ENCODE measurements at regions not wholly inside any gene's neighbourhood (a gene's known extent, or its start where the extent isn't known, plus 50 kb on each side); places are given as distances from the start of the nearest gene placed in this dataset.
"Not testable (repeated sequence)": the region's sequence is repeated elsewhere in the genome, so short reads cannot be mapped to it uniquely, and the experiment has no call there.

DNA sequence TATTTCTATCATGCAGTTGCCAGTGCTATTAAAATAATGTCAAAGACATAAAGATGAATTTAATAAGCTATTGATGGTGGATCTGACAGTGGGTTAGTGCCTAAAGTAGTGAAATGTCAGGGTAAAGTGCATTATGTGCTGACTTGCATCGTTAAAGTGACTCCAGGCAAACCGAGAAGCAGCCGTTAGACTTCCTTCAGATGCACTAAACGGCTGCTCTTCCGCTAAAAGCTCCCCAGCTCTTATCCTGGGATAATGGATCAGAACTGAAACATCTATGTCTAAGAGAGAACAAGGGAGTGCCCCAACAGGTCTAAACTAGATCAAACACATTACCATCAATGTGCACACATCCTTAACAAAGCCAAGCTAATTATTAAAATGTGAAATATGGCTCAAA, 468.2 kb downstream of the NTRK2 start:
- DNase-seq, result no peak

DNA sequence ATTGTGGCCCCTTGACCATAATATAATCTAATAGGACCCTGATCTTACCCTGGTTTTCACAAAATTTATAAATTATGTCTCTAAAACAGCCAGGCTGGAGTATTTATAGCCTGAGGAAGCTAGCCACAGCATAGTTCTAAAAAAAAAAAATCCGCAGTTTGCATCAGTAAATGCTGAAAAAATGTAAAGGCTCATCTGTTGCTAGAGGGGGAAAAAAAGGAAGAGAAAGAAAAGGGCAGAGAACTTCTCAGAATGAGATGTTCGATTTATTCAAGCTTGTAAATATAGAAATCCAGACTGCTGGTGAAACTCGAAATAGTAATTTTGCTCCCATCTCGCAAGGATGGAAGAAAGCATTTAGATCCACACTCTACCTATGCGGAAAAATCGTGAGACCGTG, 467.5 kb downstream of the NTRK2 start:
- no peak for DNase-seq

- DNase-seq, result no peak
Observed at GRCh38 chr9:85136507-85136906, 467.0 kb downstream of the NTRK2 start.

DNA sequence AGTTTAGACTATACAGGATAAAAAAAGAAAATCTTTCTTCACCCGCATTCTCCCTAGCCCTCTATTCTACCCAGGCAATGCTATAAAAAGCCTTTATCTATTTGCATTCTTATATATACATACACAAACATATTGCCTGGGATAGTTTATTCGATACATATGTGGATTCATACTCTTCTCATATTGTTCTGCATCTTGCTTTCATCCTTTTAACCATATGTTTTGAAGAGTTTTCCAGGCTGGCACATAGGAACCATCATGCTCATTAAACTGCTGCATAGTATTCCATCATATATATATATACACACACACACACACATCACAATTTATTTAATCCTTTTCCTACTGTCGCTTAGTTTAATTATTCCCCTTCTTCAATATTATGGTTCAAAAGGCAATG, 461.2 kb downstream of the NTRK2 start:
- DNase-seq, result no peak

- no peak for DNase-seq
Observed at GRCh38 chr9:85130260-85130659, 460.7 kb downstream of the NTRK2 start.

DNA sequence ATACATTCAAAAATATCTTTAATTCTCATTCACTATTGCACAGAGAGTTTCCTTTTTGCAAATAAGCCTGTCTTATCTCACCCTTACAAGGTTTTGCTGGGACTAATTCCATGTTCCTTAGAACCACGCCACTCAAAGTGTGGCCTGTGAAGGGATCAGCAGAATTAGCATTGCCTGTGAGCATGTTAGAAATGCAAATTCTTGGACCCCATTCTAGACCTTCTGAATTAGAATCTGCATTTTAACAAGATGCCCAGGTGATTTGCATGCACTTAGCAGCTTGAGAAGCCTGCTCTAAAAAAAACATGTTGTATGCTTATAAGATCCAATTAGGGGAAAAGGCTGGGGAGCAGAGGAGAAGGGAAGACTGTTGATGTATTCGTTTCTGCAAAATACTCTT, 460.0 kb downstream of the NTRK2 start:
- no peak for DNase-seq

DNA sequence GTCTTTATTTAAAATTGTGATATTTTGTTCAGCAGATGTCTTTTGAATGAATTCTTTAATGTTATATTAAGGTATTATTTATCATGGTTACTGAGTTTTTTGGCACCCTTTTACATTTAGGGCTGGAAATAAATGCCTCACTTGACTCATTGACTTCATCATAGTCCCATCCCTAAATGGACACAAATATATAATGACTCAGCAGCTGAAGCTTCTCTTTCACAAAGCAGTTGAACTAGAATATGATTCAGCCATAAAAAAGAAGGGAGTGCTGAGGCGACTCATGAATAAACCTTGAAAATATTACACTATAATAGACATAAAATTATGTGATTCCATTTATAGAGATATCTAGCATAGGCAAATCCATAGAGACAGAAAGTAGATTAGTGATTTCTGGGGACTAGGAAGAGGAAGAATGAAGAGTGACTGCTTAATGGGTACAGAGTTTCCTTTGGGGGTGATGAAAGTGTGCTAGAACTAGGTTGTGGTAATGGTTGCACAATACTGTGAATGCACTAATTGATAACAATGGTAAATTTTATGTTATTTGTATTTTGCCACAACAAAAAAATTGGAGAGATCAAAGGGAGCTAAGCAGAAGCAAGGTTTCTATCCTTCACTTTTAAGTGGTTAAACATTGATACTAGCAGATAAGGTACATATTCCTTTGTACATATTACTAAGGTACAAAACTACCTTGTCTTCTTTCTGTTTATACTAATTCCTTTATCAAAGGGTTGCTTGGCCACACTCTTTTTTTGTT, 449.6 kb downstream of the NTRK2 start:
- DNase-seq, result no peak

GRCh38 chr9:85117831-85118230, 448.3 kb downstream of the NTRK2 start:
- DNase-seq, result no peak

DNA sequence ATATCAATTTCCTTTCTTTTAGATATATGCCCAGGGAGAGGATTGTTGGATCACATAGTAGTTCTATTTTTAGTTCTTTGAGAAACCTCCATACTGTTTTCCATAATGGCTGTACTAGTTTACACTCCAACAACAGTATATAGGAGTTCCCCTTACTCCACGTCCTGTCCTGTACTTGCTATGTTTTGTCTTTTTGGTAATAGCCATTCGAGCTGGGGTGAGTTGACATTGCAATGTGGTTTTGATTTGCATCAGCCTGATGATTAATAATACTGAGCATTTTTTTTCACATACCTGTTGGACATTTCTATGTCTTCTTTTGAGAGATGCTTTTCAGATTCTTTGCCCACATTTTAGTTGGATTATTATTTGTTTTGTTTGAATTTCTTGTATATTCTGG, 445.9 kb downstream of the NTRK2 start:
- no peak for DNase-seq

DNA sequence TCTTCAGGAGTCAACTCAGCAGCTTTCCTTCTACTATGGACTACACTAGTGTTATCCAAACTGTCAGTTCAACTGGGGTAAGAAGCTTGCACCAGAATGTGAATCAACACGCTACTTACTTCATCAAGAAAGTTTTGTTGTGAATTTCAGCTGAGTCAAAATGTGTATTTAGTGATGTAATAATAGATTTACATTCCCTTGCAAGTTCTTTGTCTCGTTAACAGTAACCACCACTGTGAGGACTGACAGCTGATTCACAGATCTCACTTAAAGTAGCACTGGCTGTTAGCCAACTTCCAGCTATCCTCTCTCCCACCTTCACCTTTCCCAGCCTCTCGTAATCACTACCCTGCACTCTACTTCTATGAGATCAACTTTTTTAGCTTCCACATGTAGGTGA, 445.3 kb downstream of the NTRK2 start:
- DNase-seq, result no peak

GRCh38 chr9:85112933-85113418, 443.4 kb downstream of the NTRK2 start:
- DNase-seq, result no peak

DNA sequence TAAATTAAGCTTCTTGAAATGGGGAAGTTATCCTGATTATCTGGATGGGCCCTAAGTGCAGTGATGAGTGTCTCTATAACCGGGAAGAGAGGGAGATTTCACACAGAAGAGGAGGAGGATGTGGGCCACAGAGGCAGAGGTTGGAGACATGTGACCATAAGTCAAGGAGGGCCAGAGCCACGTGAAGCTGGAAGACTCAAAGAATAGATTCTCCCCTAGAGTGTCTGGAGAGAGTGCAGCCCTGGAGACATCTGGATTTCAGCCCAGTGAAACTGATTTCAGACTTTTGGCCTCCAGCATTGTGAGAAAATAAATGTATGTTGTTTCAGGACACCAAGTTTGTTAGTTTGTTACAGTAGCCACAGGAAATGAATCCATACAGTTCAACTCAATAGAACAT, 442.9 kb downstream of the NTRK2 start:
- DNase-seq, result no peak

DNA sequence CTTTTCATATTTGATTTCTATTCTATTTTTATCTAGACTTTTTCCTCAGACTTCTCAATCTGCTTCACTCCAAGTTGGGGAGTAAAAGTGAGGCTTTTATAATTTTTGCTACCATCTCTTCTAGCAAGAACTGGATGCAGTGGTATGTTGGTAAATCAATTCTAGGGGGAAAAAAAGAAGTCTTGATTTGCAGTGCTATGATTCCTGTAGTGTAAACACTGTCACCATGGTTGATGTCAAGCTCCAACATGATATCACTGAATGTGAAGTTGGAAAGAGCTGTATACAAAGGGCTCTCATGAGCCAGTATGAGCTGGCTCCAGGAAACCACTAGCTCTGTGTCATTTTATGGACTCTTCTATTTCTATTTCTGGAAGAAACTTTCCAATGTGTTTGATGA, 439.2 kb downstream of the NTRK2 start:
- no peak for DNase-seq

DNA sequence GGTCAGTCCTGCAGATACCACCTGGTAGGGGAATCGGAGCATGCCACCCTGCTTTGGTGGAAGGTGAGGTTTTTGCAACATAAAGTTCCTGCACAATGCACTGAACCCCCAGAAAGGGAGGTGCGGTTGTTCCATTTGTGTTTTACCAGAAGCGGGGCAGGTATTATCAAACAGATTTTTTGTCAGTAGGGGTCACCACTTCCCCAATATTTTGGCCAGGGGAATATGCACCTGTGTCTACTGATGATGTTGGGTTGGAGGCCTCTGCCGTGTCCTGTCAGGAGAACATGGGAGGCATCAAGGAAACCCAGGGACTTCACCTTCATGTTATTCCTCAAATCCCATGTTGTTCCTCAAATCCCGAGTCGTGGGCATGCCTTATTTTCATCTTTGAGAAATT, 438.7 kb downstream of the NTRK2 start:
- no peak for DNase-seq

GRCh38 chr9:85089188-85089969, 419.9 kb downstream of the NTRK2 start:
- no peak for DNase-seq

DNA sequence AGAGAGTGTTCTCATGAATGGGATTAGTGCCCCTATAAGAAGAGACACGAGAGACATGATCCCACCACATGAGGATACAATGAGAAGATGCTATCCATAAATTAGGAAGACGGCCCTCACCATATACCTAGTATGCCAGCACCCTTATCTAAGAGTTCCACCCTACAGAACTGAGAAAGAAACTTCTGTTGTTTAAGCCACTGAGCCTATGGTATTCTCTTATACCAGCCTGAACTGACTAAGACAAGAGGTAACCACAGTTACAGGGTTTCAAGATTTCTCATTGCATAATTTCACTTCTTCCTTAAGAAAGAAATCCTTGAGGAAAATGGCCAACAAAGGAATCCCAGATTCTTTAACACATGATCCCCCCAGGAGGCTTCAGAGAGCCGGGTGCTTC, 412.4 kb downstream of the NTRK2 start:
- no peak for DNase-seq

DNA sequence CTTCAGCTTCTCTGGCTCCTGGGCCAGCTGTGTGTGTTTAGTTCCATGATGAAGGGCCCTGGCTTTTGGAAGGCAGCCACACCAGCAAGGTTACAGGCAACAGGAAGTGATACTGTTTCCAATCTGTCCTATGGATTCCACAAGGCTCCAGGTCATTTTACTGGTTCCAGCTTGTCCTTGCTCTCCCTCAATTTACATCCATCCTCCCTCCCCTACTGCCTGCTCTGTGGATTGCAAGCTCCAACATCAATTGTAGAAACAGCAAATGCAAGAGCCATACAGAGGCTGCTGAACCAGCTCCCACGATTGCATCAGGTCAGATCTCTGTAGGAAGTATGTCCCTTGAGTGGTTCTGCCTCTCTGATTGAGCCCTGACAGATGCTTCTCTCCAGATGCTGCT, 409.8 kb downstream of the NTRK2 start:
- DNase-seq, result no peak

DNA sequence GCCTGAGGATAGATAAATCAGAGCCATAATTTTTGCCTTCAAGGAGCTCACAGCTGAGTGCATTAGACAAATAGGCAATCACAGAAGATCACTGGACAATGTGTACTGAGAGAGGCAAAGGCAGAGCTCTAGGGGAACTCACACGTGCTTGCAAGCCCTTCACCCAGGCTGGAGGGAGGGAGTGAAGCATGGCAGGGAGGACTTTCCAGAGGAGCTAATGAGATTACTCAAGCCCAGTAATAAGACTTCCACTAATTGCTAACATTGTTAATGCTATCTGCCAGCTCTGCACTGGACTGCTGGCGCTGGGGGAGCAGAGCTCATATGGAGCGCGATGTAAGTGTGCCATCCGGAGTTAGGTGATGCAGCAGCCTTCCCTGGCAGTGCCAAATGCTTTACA, 408.4 kb downstream of the NTRK2 start:
- no peak for DNase-seq

GRCh38 chr9:85077146-85077545, 407.6 kb downstream of the NTRK2 start:
- DNase-seq, result not testable (repeated sequence)
